HG03558 (cell line): ENCODE measurements at regions not wholly inside any gene's neighbourhood (a gene's known extent, or its start where the extent isn't known, plus 50 kb on each side); places are given as distances from the start of the nearest gene placed in this dataset.

Source experiments
- ATAC-seq: cut with Tn5 transposase; IDR thresholded peaks from one replicate; pipeline ENCODE4 v1.9.1; 2021; ENCODE audit warnings: moderate number of reproducible peaks; ENCODE audit not compliant: unreplicated experiment; ENCODE audit errors: extremely low read depth

- ATAC-seq, result no peak
These were observed 303.6 kb upstream of the FAT1 start for GRCh38 chr4:187027272-187027671.

GRCh38 chr4:187042251-187042650 is 318.6 kb upstream of the FAT1 start:
- ATAC-seq, result no peak

DNA sequence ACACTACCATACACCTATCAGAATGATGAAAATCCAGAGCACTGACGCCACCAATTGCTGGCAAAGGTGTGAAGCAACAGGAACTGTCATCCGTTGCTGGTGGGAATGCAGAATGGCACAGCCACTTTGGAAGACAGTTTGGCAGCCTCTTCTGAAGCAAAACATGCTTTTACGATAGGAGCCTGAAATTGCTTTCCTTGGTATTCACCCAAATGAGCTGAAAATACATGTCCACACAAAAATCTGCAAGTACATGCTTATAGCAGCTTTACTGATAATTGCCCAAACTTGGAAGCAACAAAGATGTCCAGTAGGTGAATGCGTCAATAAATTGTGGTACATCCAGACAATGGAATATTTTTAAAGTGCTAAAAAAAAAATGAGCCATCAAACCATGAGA is 322.8 kb upstream of the FAT1 start:
- ATAC-seq, result no peak

DNA sequence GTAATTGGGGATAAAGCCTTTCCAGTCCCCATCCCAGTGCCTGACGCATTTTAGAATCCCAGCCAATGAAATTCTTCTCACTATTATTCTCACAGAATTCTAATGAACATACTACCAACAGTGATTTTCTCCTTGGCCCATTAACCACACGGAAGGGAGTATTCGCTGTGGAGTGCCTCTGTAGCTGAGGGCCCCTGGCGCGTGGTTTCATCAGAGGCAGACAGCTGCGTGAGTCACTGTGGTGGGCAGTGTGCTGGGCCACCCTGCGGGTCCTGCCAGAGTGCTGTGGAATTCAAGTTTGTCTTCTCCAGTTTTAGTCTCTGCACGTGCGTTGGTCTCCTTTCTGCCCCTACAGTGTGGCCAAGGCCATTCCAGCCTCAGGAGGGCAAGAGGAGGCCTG is 335.4 kb upstream of the FAT1 start:
- no peak for ATAC-seq

DNA sequence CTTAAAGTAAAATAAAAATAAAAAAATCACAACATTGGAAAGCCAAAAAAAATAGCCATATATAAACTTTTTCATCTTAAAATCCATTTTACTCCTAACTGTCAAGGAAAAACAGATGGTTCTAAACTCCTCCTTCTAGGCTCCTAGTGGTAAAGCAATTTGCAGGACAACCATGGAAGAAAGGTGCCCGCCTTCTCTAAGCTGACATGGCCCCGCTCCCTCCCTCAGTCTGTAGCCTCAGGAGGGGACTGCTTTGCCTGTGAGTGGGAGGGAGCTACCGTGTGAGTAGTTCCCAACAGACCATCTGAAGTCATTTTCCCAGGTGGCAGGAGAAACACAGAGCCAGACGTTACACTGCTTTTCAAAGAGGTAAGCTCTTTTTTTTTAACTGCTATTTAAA is 336.2 kb upstream of the FAT1 start:
- ATAC-seq, result no peak

DNA sequence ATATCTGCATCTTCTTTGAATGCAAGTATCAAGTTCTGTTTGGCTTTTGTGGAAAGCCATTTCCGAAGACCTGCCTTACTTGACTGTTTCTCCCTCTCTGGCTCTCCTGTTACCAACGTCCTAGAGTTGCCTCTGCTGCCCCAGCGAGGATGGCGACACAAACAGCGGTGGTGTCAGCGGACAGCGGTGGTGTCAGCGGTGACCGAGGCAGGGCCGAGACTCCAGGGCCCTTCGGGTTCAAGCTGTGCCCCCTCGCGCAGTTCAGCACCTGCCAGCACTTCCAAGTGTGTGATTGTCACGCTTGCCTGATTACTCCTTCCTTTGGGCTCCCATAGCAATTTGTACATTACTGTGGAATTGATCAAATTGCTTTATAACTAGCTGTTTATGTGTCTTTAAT is 336.9 kb upstream of the FAT1 start:
- ATAC-seq, result no peak

- ATAC-seq, result no peak
These were observed 339.6 kb upstream of the FAT1 start for GRCh38 chr4:187063251-187063650.

DNA sequence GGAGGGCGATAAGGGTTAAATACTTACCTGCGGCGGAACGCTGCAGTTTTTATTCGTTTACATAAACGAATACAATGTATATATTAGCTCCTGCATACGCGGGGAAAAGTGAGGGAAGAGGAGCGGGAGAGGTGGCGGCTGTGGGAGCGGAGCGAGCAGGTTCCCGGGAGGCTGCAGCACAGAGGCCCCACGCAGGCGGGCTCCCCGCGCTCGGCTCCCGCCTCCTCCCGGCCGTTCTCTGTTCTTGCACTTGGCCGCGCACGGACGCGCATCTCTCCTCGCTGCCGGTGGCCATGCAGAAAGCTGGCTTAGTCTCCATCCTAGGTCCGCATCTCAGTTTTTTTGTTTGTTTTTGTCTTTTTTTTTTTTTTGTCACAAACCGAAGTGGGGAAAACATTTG is 340.4 kb upstream of the FAT1 start:
- no peak for ATAC-seq

GRCh38 chr4:187065396-187065795 is 341.7 kb upstream of the FAT1 start:
- ATAC-seq, result no peak

GRCh38 chr4:187065806-187066205 is 342.1 kb upstream of the FAT1 start:
- no peak for ATAC-seq

GRCh38 chr4:187069398-187069797 is 345.7 kb upstream of the FAT1 start:
- ATAC-seq, result no peak

DNA sequence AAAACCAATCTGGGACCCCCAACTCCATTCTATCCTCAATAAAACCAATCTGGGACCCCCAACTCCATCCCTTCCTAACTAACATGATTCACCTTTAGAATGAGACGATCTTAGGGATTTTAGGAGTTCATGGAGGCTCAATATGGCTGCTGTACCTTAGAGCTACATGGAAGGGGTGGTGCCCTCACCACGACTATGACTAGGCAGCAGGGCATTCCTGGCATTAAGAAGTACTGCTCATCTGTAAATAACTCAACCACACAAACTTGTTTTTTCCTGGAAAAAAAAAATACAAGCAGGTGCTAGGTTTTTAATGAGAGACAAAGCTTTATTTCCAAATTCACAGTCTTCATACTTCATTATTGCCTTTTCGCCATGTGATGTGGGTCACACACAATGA is 346.5 kb upstream of the FAT1 start:
- no peak for ATAC-seq

- no peak for ATAC-seq
These were observed 347.1 kb upstream of the FAT1 start for GRCh38 chr4:187070740-187071139.

- no peak for ATAC-seq
These were observed 348.4 kb upstream of the FAT1 start for GRCh38 chr4:187071946-187072600.

DNA sequence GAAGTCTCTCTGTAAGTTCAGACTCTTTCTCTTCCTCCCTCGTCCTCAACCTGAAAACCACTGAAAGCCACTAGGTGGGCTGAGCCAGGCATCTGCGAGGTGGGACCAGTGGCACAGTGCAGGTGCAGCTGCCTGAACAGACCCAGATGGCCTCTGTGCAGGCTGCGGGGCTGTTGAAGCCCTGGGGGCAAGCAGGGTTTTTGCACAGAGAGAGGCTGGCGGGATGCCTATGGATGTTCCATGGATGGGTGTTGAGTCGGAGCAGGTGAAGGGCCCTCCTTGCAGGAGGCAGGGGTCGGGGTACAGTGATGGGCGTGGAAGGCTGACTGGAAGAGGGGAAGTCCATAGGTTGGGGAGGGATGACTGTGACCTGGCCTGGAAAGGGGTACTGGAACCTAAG is 350.2 kb upstream of the FAT1 start:
- ATAC-seq, result no peak

GRCh38 chr4:187075514-187075913 is 351.9 kb upstream of the FAT1 start:
- ATAC-seq, result no peak

- no peak for ATAC-seq
These were observed 354.2 kb upstream of the FAT1 start for GRCh38 chr4:187077744-187078401.

DNA sequence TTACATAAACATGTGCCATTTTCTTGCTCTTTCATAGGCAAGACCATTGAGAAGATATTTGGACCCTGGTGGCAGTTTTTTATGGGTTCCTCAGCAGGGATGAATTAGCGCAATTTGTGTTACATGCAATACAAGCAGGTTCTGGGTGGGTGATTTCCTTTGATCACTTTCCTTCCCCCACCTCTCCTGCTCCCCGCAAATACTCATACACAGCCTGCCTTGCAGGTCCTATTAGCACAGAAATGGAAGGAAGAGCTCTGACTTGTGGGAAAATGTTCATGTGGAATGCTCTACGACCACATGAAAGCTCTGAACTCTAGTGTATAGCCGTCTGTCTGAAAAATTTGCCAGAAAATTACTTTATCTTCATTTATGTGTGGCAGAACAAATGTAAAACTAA is 361.0 kb upstream of the FAT1 start:
- ATAC-seq, result no peak

DNA sequence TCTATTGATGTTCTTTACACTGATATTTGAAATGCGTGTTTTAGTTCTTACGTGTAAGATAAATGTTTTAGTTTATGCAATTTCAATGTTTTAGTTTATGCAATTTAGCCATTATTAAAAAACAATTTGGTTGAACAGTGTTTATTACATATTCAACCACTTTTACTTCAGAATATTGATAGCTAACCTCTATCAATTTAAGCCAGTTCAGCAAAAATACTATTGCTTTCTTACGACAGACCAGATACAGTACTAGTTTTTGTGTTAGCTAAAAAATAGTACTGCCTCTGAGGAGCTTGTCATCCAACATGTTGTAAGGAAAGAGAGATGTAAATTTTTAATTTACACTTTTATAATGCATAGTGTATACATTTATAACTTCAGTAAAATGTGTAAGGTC is 361.7 kb upstream of the FAT1 start:
- ATAC-seq, result no peak

DNA sequence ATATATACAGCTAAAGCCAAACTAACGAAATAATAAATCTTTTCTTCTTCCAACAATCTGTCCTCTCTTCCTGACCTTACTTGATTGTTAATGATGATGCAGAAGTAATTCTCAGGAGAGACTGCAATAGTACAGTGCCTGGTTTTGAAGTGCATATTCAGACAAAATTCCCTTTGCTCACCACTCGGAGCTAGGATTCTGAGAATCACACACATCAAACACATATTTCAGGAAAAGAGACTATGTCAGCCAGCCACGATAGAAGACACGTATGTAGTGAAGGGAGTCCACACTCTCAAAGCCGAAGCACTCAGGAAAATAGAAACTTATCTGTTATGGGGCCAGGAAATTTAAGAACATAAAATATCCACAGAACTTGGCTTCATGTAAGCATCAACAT is 362.5 kb upstream of the FAT1 start:
- no peak for ATAC-seq

DNA sequence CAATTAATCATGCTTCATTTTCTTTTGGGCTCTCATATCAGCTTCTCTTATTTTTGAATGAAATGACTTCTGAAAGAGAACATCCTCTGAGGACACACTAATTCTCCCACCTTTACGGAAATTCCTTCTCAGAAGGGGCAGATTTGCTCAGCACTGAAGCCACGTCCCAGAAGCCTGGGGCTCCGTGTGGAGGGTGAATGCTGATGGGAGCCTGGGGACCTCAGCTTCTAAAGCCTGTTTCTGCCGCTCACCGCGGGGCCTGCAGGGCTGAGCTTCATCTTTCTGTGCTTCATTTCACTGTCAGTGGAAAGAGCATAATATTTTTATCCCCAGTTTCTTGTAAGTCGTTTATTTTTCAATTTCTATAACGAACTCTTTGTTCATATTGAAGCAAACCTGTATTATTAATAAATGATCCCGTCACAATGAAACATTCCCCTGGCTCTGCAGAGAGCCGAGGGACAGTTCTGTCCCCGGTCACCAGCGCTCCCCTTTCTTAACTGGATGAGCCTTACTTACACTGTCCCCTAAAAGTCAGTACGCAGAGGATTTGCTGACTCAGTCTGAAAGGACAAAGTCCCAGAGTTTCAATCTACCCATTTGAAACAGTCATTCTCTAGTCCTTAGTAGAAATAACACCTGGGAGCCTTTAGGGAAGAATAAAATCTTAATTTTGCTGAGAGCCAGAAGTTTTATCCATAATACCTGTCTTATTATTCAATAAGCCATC is 364.6 kb upstream of the FAT1 start:
- no peak for ATAC-seq

DNA sequence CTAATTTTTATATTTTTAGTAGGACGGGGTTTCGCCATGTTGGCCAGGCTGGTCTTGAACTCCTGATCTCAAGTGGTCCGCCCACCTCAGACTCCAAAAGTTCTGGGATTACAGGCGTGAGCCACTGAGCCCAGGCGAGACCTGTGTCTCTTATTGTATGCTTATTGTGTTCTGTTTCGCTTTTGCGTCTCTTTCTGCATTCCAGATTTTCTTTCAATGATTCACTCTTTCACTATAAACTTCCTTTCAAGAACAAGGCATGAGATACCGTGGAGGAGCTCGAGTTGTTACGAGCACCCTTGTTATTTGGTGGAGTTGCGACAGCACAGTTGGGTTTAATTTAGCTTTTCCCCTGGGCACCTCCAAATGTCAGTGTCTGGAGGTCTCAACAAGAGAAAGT is 366.7 kb upstream of the FAT1 start:
- no peak for ATAC-seq
